ENCODE measurements at regions not wholly inside any gene's neighbourhood (a gene's known extent, or its start where the extent isn't known, plus 50 kb on each side); places are given as distances from the start of the nearest gene placed in this dataset.
"Not testable (repeated sequence)": the region's sequence is repeated elsewhere in the genome, so short reads cannot be mapped to it uniquely, and the experiment has no call there.

DNA sequence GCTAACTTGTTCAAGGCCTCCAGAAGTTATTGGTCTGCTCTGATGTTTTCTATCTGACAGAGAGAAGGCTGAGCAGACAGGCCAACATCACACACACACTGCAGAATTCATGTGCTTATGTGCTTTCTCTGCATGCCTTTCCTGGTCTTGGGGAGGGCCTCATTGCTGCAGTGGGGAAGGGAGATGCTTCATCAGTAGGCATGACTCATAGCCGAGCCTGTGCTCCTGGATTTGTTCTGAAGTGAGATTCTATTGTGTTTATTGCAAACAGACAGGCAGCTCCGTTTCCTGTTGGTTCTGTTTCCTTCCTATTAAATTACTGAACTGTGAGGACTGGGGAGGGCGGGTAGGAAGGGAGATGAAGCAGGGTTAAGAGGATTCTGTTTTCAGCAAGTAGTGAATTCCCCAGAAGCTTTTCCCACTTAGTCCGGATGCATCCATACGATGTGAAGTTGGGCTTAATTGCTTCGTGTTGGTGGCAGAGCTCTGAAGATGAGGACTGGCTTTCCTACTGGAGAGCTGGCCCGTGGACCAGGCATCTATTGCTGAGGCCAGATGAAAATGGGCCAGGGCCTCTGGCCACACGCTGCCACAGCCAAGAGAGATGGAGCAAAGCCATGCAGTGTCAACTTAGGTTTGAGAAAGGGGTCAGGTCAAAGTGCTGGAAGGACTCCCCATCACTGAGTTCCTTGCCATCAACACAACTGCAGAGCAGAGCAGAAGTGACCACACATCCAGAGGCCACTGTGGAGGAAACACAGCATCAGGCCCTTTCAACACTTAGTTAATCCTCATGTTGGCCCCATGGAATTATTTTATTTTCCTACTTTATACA lies 179.3 kb downstream of the UTP18 start:
- no peak for DNase-seq

GRCh38 chr17:51441431-51441830 lies 181.1 kb downstream of the UTP18 start:
- DNase-seq, result no peak

DNA sequence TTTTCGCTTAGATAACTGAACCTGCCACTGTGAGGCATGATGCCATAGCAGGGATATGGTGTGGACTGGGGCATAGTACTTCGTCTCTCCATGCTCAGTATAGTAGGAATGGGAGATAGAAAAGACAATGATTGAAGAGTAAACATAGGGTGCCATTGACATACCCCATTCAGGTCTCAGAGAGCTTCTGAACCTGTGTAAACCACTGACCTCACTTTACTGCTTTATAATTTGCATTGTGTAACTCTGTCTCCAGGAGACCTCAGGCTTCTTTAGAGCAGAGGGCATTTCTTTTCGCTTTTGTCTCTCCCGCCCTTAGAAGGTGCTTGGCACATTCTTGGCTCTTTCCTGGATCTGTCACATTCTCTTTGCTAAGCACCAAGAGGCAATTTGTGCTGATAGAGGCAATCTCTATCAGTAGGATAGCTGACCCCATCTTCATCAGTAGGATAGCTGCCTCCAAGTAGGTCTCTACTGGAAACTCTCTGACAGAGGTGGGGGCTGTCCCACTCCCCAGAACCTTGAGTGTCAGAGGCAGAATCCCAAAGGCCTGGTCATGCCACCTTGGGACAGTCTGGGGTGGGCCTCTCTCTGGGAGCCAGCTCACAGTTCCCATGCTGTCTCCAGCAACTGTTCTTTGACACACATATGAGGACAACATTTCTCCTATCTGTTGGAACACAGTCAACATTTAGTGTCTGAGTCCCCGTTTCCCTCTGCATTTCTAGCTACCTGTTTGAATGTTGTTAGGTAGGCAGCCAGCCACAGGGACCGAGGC lies 181.9 kb downstream of the UTP18 start:
- no peak for DNase-seq

GRCh38 chr17:51443646-51444045 lies 183.3 kb downstream of the UTP18 start:
- no peak for DNase-seq

- DNase-seq, result no peak
These were observed 185.6 kb downstream of the UTP18 start for GRCh38 chr17:51445946-51446345.

- no peak for DNase-seq
These were observed 194.2 kb downstream of the UTP18 start for GRCh38 chr17:51454456-51454978.

DNA sequence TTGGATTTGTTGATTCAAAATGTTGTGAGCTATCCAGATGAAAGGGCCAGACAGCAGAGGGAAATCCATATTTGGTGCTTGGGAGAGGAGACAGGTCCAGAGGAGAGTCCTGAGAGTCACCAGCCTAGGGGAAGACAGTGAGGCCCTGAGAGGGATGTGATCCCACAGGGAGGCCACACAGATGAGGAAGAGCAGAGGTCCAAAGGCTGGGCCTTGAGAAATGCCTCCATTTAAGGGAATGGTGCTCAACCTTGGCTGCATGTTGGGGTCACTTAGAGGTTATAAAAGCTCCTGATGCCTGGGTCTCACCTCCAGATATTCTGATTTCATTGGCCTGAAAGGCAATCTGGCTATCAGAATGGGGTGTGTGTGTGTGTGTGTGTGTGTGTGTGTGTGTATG lies 194.9 kb downstream of the UTP18 start:
- DNase-seq, result no peak

GRCh38 chr17:51455931-51456330 lies 195.6 kb downstream of the UTP18 start:
- peak; percentile 13 for DNase-seq

DNA sequence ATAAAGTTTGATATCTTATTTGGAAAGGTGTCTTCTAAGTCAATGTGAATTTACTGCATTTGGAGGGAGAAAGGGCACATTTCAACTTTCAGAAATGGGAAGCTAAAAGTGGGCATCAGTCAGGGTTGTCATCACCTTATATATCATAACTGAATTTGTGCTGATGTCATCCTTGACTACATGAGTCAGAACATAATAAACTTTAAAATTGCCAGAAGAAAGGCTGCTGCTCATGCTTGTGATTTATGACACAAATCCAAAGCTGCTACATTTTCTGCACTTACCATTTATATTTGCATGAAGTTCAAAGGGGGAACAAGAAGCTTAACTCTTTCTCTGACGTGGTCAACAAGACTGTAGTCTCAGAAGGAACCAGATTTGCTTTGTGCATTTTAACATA lies 196.6 kb downstream of the UTP18 start:
- DNase-seq, result peak; percentile 11

- DNase-seq, result peak; percentile 62
These were observed 201.2 kb downstream of the UTP18 start for GRCh38 chr17:51461578-51462004.

DNA sequence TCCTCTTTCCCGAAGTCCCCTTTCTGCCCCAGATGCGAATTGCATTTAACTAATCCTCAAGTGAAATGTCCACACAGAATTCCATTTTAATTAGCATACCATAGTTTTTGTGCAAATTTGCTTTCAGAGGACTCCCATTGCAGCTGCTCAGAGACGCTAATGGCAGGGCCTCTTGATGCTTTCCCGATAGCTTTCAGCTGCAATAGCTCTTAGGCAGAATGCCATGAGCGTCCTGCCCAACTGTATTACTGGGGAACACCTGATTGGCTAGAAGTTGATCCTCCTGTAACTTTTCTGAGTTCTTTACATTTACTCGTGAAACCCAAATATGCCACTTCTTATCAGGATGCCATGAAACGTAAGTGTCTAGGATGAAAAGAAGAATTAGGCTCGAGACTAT lies 203.0 kb downstream of the UTP18 start:
- no peak for DNase-seq

DNA sequence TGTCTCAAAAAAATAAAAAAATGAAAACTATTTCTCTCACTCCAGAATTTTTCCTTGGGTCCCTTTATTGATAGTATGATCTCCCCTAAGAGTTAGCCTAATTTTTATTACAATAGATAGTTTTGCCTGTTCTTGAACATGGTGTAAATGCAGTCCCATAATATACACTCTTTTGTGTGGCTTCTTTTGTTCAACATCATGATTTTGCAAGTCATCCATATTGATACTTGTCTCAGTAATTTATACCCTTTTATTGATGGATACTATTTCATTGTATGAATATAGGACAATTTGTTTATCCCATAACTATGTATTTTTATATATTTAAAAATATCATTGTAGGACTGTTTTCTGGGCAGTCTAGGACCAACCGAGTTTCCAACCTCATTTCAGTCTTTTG lies 207.0 kb downstream of the UTP18 start:
- no peak for DNase-seq

GRCh38 chr17:51472670-51473205 lies 212.4 kb downstream of the UTP18 start:
- no peak for DNase-seq

GRCh38 chr17:51474764-51475163 lies 214.4 kb downstream of the UTP18 start:
- no peak for DNase-seq

GRCh38 chr17:51475730-51476129 lies 215.4 kb downstream of the UTP18 start:
- DNase-seq, result no peak

DNA sequence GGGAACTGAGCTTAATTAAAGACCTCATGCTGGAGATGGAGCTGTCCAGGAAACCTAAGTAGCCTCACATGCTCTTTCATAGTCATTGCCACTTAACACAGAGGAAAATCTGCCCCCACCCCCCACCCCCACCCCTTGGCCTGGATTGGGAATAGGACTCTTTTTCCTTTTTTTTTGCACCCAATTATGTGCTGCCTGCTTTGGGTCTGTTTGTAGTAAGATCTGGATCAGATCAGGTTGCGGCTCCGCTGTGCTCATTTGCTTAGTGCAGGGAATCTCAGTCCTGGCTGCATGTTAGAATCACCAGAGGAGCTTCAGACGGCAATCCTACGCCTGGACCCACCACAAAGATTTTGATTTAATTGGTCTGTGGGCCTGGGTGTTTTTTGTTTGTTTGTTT lies 219.0 kb downstream of the UTP18 start:
- no peak for DNase-seq

GRCh38 chr17:51481370-51481769 lies 221.0 kb downstream of the UTP18 start:
- no peak for DNase-seq

- DNase-seq, result not testable (repeated sequence)
These were observed 221.9 kb downstream of the UTP18 start for GRCh38 chr17:51482248-51482647.

- no peak for DNase-seq
These were observed 225.7 kb downstream of the UTP18 start for GRCh38 chr17:51486091-51486490.

- DNase-seq, result no peak
These were observed 226.7 kb downstream of the UTP18 start for GRCh38 chr17:51486885-51487520.

GRCh38 chr17:51487947-51488346 lies 227.6 kb downstream of the UTP18 start:
- no peak for DNase-seq

DNA sequence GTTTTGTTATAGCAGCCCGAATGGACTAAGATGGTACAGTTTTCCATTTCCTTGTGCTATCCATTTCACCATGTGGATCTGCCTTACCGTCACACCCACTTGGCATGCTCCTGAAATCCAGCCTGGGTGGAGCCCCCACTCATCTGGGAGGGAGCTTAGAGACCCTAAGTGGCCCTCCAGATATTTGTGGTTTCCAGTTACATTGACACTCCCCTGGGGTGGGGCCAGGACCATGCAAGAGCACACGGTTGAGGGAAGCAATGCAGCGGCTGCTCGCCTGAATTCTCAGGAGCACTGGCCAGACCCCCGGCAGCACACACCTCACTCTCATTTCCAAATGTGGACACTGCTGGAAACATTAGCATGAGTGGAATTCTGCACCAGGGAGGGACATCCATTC lies 231.1 kb downstream of the UTP18 start:
- DNase-seq, result no peak

- no peak for DNase-seq
These were observed 232.9 kb downstream of the UTP18 start for GRCh38 chr17:51493206-51493605.
